ENCODE measurements at regions not wholly inside any gene's neighbourhood (a gene's known extent, or its start where the extent isn't known, plus 50 kb on each side); places are given as distances from the start of the nearest gene placed in this dataset.

DNA sequence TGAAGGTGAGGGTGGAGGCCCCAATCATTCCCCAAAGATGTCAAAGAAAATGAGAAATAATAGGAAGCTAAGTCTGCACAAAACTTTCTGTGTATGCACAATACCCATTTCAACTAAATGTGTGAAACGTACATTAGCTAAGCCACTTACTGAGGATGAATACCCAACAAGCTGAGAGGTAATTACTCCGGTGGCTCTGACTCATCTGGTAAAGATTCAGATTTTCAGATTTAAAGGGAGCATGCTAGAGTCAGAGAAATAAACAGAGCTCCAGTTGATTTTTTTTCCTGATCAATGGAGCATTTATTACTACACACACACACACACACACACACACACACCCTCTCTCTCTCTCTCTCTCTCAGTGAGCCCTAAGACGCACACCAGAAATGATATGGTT, 194.8 kb upstream of the ARGLU1 start:
- Histone ChIP-seq H3K27me3 (no peaks in the 10 kb centered on the region), H3K4me1 (no peaks in the 10 kb centered on the region), H3K9me3 (no peaks in the 10 kb centered on the region), H3K36me3 (no peaks in the 10 kb centered on the region), H3K27ac (no peak overlapping the region), H3K4me3 (no peak overlapping the region)
- no peak for DNase-seq
- TF ChIP-seq, protein P1, sequence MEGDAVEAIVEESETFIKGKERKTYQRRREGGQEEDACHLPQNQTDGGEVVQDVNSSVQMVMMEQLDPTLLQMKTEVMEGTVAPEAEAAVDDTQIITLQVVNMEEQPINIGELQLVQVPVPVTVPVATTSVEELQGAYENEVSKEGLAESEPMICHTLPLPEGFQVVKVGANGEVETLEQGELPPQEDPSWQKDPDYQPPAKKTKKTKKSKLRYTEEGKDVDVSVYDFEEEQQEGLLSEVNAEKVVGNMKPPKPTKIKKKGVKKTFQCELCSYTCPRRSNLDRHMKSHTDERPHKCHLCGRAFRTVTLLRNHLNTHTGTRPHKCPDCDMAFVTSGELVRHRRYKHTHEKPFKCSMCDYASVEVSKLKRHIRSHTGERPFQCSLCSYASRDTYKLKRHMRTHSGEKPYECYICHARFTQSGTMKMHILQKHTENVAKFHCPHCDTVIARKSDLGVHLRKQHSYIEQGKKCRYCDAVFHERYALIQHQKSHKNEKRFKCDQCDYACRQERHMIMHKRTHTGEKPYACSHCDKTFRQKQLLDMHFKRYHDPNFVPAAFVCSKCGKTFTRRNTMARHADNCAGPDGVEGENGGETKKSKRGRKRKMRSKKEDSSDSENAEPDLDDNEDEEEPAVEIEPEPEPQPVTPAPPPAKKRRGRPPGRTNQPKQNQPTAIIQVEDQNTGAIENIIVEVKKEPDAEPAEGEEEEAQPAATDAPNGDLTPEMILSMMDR (IDR thresholded peaks at IDR 0.05): no peak
- no peak for TF ChIP-seq POLR2A (IDR thresholded peaks at IDR 0.05)
- intact Hi-C loops (cut with DNase I; ENCODE audit: low total_unique reads): no loop called here

DNA sequence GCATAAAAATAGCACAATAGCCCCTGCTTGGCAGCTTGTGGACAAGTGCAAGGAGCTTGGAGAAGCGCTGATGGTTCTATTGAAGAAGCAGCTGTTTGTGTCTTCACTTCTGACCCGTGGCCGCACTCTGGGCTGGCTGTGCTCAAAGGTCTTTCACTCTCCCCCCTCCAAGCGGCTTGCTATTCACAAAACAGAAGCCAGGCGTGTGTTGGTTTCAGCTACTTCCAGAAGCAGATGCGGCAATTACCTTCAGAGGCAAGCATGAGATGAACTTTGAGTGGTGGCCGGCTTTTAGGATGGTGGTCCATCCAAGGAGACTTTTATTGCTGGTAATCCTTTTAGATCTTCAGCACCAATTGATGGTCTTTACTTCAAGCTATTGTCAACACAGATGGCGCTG, 188.5 kb upstream of the ARGLU1 start:
- intact Hi-C loops (cut with DNase I; ENCODE audit: low total_unique reads): no loop called here
- Histone ChIP-seq H3K4me1 (no peaks in the 10 kb centered on the region), H3K27me3 (no peaks in the 10 kb centered on the region), H3K27ac (no peak overlapping the region), H3K36me3 (no peaks in the 10 kb centered on the region), H3K9me3 (no peaks in the 10 kb centered on the region), H3K4me3 (no peak overlapping the region)
- TF ChIP-seq, protein P1 (IDR thresholded peaks at IDR 0.05): no peak
- TF ChIP-seq POLR2A (IDR thresholded peaks at IDR 0.05): no peak
- no peak for DNase-seq

DNA sequence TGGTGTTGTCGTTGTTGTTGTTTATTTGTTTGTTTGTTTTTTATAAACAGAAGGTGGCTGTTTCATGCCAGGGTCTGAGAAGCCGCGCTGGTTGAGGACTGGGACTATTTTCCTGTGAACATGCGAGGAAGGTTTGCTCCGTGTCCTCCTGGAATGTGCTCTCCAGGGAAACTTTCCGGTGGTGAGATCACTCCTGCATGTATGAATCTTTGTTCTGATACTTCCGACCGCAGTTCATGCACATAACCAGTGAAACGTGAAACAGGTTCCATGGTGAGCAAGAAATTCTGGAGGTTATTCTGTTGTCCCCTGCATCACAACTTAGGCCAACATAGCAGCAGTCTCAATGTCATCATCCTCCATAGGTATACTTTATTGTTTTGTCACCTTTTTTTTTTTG, 187.6 kb upstream of the ARGLU1 start:
- TF ChIP-seq, protein P1 (IDR thresholded peaks at IDR 0.05): no peak
- no peak for TF ChIP-seq POLR2A (IDR thresholded peaks at IDR 0.05)
- no peaks in the 10 kb centered on the region for H3K27me3 ChIP-seq
- H3K9me3 ChIP-seq: no peaks in the 10 kb centered on the region
- no peaks in the 10 kb centered on the region for H3K36me3 ChIP-seq
- no peaks in the 10 kb centered on the region for H3K4me1 ChIP-seq
- intact Hi-C loops (cut with DNase I; ENCODE audit: low total_unique reads): no loop called here
- H3K4me3 ChIP-seq: no peak overlapping the region
- no peak overlapping the region for H3K27ac ChIP-seq
- no peak for DNase-seq

DNA sequence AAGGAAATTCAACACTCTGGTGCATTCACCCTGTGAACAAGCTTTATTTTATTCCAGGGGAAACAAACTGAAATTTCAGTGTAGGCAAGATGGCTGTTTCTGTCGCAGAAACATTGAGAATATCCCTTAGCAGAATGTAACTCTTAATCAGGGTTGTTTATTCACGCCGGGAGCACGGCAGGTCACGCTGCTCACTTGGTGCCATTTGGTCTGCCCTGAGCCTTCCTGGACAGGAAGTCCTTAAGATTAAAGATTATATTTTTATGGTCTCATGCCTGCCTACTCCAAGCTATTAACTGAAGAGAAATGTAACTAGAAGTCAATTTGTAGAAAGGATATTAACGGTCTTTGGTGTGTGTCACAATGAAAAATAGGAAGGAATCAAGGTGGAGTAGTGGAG, 185.3 kb upstream of the ARGLU1 start:
- intact Hi-C loops (cut with DNase I; ENCODE audit: low total_unique reads): no loop called here
- TF ChIP-seq POLR2A (IDR thresholded peaks at IDR 0.05): no peak
- TF ChIP-seq, protein P1 (IDR thresholded peaks at IDR 0.05): no peak
- Histone ChIP-seq H3K4me1 (no peaks in the 10 kb centered on the region), H3K4me3 (no peak overlapping the region), H3K9me3 (no peaks in the 10 kb centered on the region), H3K27ac (no peak overlapping the region), H3K36me3 (no peaks in the 10 kb centered on the region), H3K27me3 (no peaks in the 10 kb centered on the region)
- peak in 1 of 2 donors; percentile 40 for DNase-seq

DNA sequence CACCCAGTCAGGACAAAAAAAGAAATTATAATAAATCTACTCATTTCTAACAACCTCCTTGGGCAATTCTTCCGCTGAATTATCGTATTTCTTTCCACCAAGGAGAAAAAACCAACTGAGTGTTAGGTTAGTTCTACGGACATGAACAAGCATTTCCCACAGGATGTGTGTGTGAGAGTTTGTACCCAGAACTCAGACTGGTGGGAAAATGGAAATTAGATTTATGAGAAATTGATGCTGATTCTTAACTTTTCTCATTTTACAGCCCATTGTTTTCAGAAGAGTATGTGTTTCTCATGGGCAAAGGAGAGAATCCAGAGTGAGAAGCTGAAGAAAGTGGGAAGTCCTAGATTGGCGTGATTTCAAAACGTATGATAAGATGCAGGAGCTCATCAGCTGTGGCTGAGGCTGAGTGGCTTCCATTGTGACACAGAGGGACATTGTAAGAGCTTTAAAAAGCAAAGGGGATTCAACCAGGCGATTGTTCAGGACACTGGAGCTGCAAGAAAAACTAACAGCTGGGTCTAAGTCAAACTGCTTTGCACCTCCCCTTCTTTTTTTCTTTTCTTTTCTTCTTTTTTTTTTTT, 184.7 kb upstream of the ARGLU1 start:
- no peak for TF ChIP-seq POLR2A (IDR thresholded peaks at IDR 0.05)
- TF ChIP-seq, protein P1 (IDR thresholded peaks at IDR 0.05): no peak
- Histone ChIP-seq H3K36me3 (no peaks in the 10 kb centered on the region), H3K27ac (peak overlapping the region in 1 of 2 donors; percentile 43), H3K27me3 (no peaks in the 10 kb centered on the region), H3K9me3 (no peaks in the 10 kb centered on the region), H3K4me3 (no peak overlapping the region), H3K4me1 (no peaks in the 10 kb centered on the region)
- intact Hi-C loops (cut with DNase I; ENCODE audit: low total_unique reads): no loop called here
- no peak for DNase-seq
